ENCODE measurements at regions not wholly inside any gene's neighbourhood (a gene's known extent, or its start where the extent isn't known, plus 50 kb on each side); places are given as distances from the start of the nearest gene placed in this dataset.

- no peaks in the 10 kb centered on the region for H3K36me3 ChIP-seq (ENCODE audit: insufficient read depth, low read length)
- peak overlapping the region; percentile 67 for H3K9ac ChIP-seq (ENCODE audit: low read length)
- no peaks in the 10 kb centered on the region for H3K27me3 ChIP-seq (ENCODE audit: insufficient read depth, low read depth, low read length)
- no peaks in the 10 kb centered on the region for H3K9me2 ChIP-seq (ENCODE audit: insufficient read depth, low read length)
- no peaks in the 10 kb centered on the region for H3K79me2 ChIP-seq (replicated peaks; ENCODE audit: insufficient read depth, low read length)
- H4K20me1 ChIP-seq (ENCODE audit: insufficient read depth) = no peaks in the 10 kb centered on the region
- peak overlapping the region; percentile 39 for H3K4me3 ChIP-seq (ENCODE audit: low read length)
- H3F3A ChIP-seq (ENCODE audit: insufficient read depth, low read length, poor library complexity, severe bottlenecking) = no peaks in the 10 kb centered on the region
- H2AFZ ChIP-seq (ENCODE audit: low read depth, low read length) = peak overlapping the region; percentile 61
- no peak overlapping the region for H3K4me2 ChIP-seq (ENCODE audit: low read length)
- TF ChIP-seq EP300 (conservative IDR thresholded peaks at IDR 0.05; ENCODE audit: poor library complexity, severe bottlenecking) = peak; percentile 63
- peak; percentile 29 for TF ChIP-seq SMC3 (conservative IDR thresholded peaks at IDR 0.05; ENCODE audit: poor library complexity)
- TF ChIP-seq CTCF (IDR thresholded peaks at IDR 0.05; ENCODE audit: poor library complexity, severe bottlenecking) = no peak
- peak; percentile 74 for TF ChIP-seq REST (IDR thresholded peaks at IDR 0.05; ENCODE audit: borderline replicate concordance)
- TF ChIP-seq TAF1 (IDR thresholded peaks at IDR 0.05; ENCODE audit: low read depth) = no peak
- H3K27ac ChIP-seq (ENCODE audit: low read length) = peak overlapping the region; percentile 88
- no peaks in the 10 kb centered on the region for H3K9me3 ChIP-seq (ENCODE audit: low read length)
These were observed 138.8 kb upstream of the PRR20G start for GRCh38 chr3:127426444-127427153.

DNA sequence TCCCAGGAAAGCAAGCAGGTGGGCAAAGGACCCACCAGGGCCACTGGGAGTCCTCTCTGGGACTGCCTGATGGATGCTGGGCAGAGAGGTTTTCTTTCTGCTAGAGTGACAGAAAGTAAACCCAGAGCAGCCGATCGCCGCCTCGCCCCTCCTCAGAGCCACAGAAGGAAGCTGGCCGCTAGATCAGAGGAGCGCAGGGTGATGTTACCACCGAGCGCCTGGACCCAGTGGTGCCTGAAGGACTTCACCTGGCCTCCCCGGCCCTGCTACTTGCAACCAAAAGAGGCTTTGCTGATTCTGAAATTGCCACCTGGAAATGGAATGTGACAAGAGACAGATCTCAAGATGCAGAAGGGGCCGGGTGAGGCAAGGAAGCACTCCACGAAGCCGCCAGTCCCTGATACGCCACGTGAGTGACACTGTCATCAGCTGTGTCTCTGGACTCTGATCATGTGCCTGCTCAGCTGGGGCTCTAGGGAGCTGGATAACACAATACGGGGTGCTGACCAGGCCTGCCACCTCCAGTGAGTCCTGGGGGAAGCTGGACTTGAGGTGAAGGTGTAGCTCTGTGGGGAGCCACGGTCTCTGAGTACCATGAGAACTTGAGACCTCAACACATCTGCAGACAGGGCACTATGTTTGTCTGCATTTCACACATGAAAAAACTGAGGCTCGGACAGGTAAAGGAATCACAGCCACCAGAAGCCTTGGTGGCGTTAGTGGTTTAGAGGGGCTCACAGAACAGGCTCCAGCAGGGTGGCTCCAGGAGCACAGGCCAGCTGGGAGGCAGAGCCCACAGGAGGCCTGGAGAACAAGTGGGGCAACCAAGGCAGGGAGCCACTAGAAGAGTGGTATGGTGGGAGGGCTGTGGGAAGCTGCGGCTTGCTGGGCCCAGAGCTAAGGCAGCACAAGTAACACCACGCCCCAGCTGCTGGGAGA, 137.9 kb upstream of the PRR20G start:
- Histone ChIP-seq H4K20me1 (ENCODE audit: insufficient read depth) (no peaks in the 10 kb centered on the region), H3K9me3 (ENCODE audit: low read length) (no peaks in the 10 kb centered on the region), H3K4me3 (ENCODE audit: low read length) (peak overlapping the region; percentile 39), H3K9ac (ENCODE audit: low read length) (peak overlapping the region; percentile 67), H3K27ac (ENCODE audit: low read length) (peak overlapping the region; percentile 88), H3K27me3 (ENCODE audit: insufficient read depth, low read depth, low read length) (no peaks in the 10 kb centered on the region), H3K9me2 (ENCODE audit: insufficient read depth, low read length) (no peaks in the 10 kb centered on the region), H3F3A (ENCODE audit: insufficient read depth, low read length, poor library complexity, severe bottlenecking) (no peaks in the 10 kb centered on the region), H2AFZ (ENCODE audit: low read depth, low read length) (peak overlapping the region; percentile 11), H3K79me2 (replicated peaks; ENCODE audit: insufficient read depth, low read length) (no peaks in the 10 kb centered on the region), H3K36me3 (ENCODE audit: insufficient read depth, low read length) (no peaks in the 10 kb centered on the region), H3K4me2 (ENCODE audit: low read length) (no peak overlapping the region)
- TF ChIP-seq CTCF (IDR thresholded peaks at IDR 0.05; ENCODE audit: poor library complexity, severe bottlenecking) (no peak), EZH2 (IDR thresholded peaks at IDR 0.05; ENCODE audit: borderline replicate concordance, insufficient read depth, low read length, poor library complexity, severe bottlenecking) (no peak), RAD21 (conservative IDR thresholded peaks at IDR 0.05) (no peak), EP300 (conservative IDR thresholded peaks at IDR 0.05; ENCODE audit: poor library complexity, severe bottlenecking) (no peak), TAF1 (IDR thresholded peaks at IDR 0.05; ENCODE audit: low read depth) (no peak), REST (IDR thresholded peaks at IDR 0.05; ENCODE audit: borderline replicate concordance) (no peak), POLR2AphosphoS5 (IDR thresholded peaks at IDR 0.05) (no peak), SMC3 (conservative IDR thresholded peaks at IDR 0.05; ENCODE audit: poor library complexity) (no peak), MXI1 (conservative IDR thresholded peaks at IDR 0.05; ENCODE audit: poor library complexity, severe bottlenecking) (no peak)

All from neural cell (in vitro differentiated cells).